Suprapubic skin (tissue), 4 donors: ENCODE measurements at regions not wholly inside any gene's neighbourhood (a gene's known extent, or its start where the extent isn't known, plus 50 kb on each side); places are given as distances from the start of the nearest gene placed in this dataset.

Experiments
- DNase-seq, 2 donors: peaks; one replicate each; pipeline ENCODE4 v3.0.0-alpha.2; 2019; ENCODE audit warnings: low spot score in 2 of 2
- H3K27ac ChIP-seq: fragments of 200-600 bp; sonication (generic); one replicate; pipeline ENCODE4 v1.5.1; 2019
- H3K27me3 ChIP-seq: fragments of 200-600 bp; sonication (generic); one replicate; pipeline ENCODE4 v1.5.1; 2019
- H3K36me3 ChIP-seq: fragments of 200-600 bp; sonication (generic); one replicate; pipeline ENCODE4 v1.5.1; 2019
- H3K4me1 ChIP-seq: fragments of 200-600 bp; sonication (generic); one replicate; pipeline ENCODE4 v1.5.1; 2019
- H3K4me3 ChIP-seq: fragments of 200-600 bp; sonication (generic); one replicate; pipeline ENCODE4 v1.5.1; 2019; ENCODE audit warnings: mild to moderate bottlenecking
- H3K9me3 ChIP-seq: fragments of 200-600 bp; sonication (generic); one replicate; pipeline ENCODE4 v1.5.1; 2019
- CTCF ChIP-seq, 2 donors: fragments of 200-600 bp in 1 of 2; fragments of 450-650 bp in 1 of 2; sonication (generic) in 1 of 2; IDR thresholded peaks; one replicate each; pipeline ENCODE4 v1.5.1; 2016 to 2019; ENCODE audit warnings: antibody characterized with exemption in 2 of 2, mild to moderate bottlenecking in 1 of 2, moderate library complexity in 1 of 2
- EP300 ChIP-seq: sonication (generic); formaldehyde crosslinking; IDR thresholded peaks from one replicate; pipeline ENCODE4 v1.6.1; 2017; ENCODE audit warnings: antibody characterized with exemption
- POLR2A ChIP-seq, 2 donors: fragments of 450-650 bp; IDR thresholded peaks; one replicate each; pipeline ENCODE4 v1.6.1; 2017; ENCODE audit warnings: antibody characterized with exemption in 2 of 2, mild to moderate bottlenecking in 2 of 2, moderate library complexity in 2 of 2
- POLR2AphosphoS5 ChIP-seq, 3 donors: sonication (generic); formaldehyde crosslinking; IDR thresholded peaks; one replicate each; pipeline ENCODE4 v1.6.1; 2017; ENCODE audit warnings: antibody characterized with exemption in 3 of 3
- WGBS: methylation state at CpG from one replicate; pipeline ENCODE4 v1.1.5; 2018; 5-methylcytosine and 5-hydroxymethylcytosine counted together

GRCh38 chr18:78913395-78913794 lies 66.2 kb upstream of the SALL3 start:
- H3K27me3 ChIP-seq = peaks cover 11% of the 10 kb centered on the region
- H3K27ac ChIP-seq = no peak overlapping the region
- no peak overlapping the region for H3K4me3 ChIP-seq
- DNase-seq = no peak
- WGBS = 86% methylated on average over 12 of the region's 12 CpGs
- H3K9me3 ChIP-seq = no peaks in the 10 kb centered on the region
- no peaks in the 10 kb centered on the region for H3K36me3 ChIP-seq
- no peaks in the 10 kb centered on the region for H3K4me1 ChIP-seq
- no peak for TF ChIP-seq EP300
- TF ChIP-seq POLR2A (IDR thresholded peaks at IDR 0.05) = no peak

- Histone ChIP-seq H3K27ac (no peak overlapping the region), H3K9me3 (no peaks in the 10 kb centered on the region), H3K36me3 (no peaks in the 10 kb centered on the region), H3K4me1 (no peaks in the 10 kb centered on the region), H3K27me3 (peaks cover 11% of the 10 kb centered on the region), H3K4me3 (no peak overlapping the region)
- TF ChIP-seq EP300 (no peak), CTCF (IDR thresholded peaks at IDR 0.05) (no peak), POLR2AphosphoS5 (IDR thresholded peaks at IDR 0.05) (no peak), POLR2A (IDR thresholded peaks at IDR 0.05) (no peak)
- peak in 1 of 2 donors; percentile 65 for DNase-seq
- WGBS = 58% methylated on average over 15 of the region's 15 CpGs
Observed at GRCh38 chr18:78913830-78914231, 65.8 kb upstream of the SALL3 start.

- 75% methylated on average over 43 of the region's 43 CpGs for WGBS
- TF ChIP-seq POLR2A (IDR thresholded peaks at IDR 0.05) = no peak
- no peak for TF ChIP-seq EP300
- no peak for TF ChIP-seq POLR2AphosphoS5 (IDR thresholded peaks at IDR 0.05)
- TF ChIP-seq CTCF (IDR thresholded peaks at IDR 0.05) = no peak
- peaks cover 11% of the 10 kb centered on the region for H3K27me3 ChIP-seq
- no peaks in the 10 kb centered on the region for H3K9me3 ChIP-seq
- no peak overlapping the region for H3K27ac ChIP-seq
- DNase-seq = peak in 1 of 2 donors; percentile 69
- no peaks in the 10 kb centered on the region for H3K4me1 ChIP-seq
- no peak overlapping the region for H3K4me3 ChIP-seq
- no peaks in the 10 kb centered on the region for H3K36me3 ChIP-seq
Observed at GRCh38 chr18:78914249-78914935, 65.2 kb upstream of the SALL3 start.

- peaks cover 11% of the 10 kb centered on the region for H3K27me3 ChIP-seq
- DNase-seq = peak in 1 of 2 donors; percentile 20
- no peak overlapping the region for H3K27ac ChIP-seq
- H3K4me1 ChIP-seq = no peaks in the 10 kb centered on the region
- TF ChIP-seq EP300 (no peak), CTCF (IDR thresholded peaks at IDR 0.05) (no peak), POLR2A (IDR thresholded peaks at IDR 0.05) (no peak), POLR2AphosphoS5 (IDR thresholded peaks at IDR 0.05) (no peak)
- WGBS = 89% methylated on average over 15 of the region's 16 CpGs
- no peaks in the 10 kb centered on the region for H3K36me3 ChIP-seq
- H3K4me3 ChIP-seq = no peak overlapping the region
- H3K9me3 ChIP-seq = no peaks in the 10 kb centered on the region
Observed at GRCh38 chr18:78915446-78916008, 64.1 kb upstream of the SALL3 start.

GRCh38 chr18:78918707-78919106 lies 60.9 kb upstream of the SALL3 start:
- Histone ChIP-seq H3K9me3 (no peaks in the 10 kb centered on the region), H3K4me3 (no peak overlapping the region), H3K4me1 (no peaks in the 10 kb centered on the region), H3K36me3 (no peaks in the 10 kb centered on the region), H3K27ac (no peak overlapping the region), H3K27me3 (peaks cover 7% of the 10 kb centered on the region)
- WGBS = 63% methylated on average over 8 of the region's 8 CpGs
- TF ChIP-seq POLR2AphosphoS5 (IDR thresholded peaks at IDR 0.05) (no peak), CTCF (IDR thresholded peaks at IDR 0.05) (no peak), POLR2A (IDR thresholded peaks at IDR 0.05) (no peak), EP300 (no peak)
- peak in 1 of 2 donors; percentile 62 for DNase-seq
